Stimulated activated effector memory CD8-positive, alpha-beta T cell treated with anti-CD3 and anti-CD28 coated beads, Interleukin-12 subunit alpha, Interleukin-12 subunit beta, amount 100 ng/mL, for 72 hours (primary cell): ENCODE measurements at regions not wholly inside any gene's neighbourhood (a gene's known extent, or its start where the extent isn't known, plus 50 kb on each side); places are given as distances from the start of the nearest gene placed in this dataset.

Experiments used
- ATAC-seq: fragments of 150-1000 bp; cut with Tn5 transposase; 2 replicates; pipeline ENCODE4 v1.10.0; 2021
- DNase-seq, 2 donors: peaks; one replicate each; pipeline ENCODE4 v3.0.0; 2021 to 2022; ENCODE audit warnings: low spot score in 2 of 2
- H3K27ac Mint-ChIP-seq: one replicate; pipeline ENCODE4 v1.8.0; 2022; ENCODE audit warnings: mild to moderate bottlenecking, mixed read lengths
- H3K36me3 Mint-ChIP-seq: one replicate; pipeline ENCODE4 v1.8.0; 2022; ENCODE audit warnings: mild to moderate bottlenecking, mixed read lengths
- H3K4me1 Mint-ChIP-seq: one replicate; pipeline ENCODE4 v1.8.0; 2022; ENCODE audit warnings: mixed read lengths
- H3K4me3 Mint-ChIP-seq: one replicate; pipeline ENCODE4 v1.8.0; 2022; ENCODE audit warnings: mild to moderate bottlenecking, mixed read lengths
- H3K9me3 Mint-ChIP-seq: one replicate; pipeline ENCODE4 v1.8.0; 2022; ENCODE audit warnings: mixed read lengths

- ATAC-seq, result no peak
- H3K4me1 Mint-ChIP-seq, result no peaks in the 10 kb centered on the region
Observed at GRCh38 chr11:70826541-70827335, 425.6 kb downstream of the SHANK2 start.

GRCh38 chr11:70828593-70829082, 423.7 kb downstream of the SHANK2 start:
- Mint-ChIP-seq H3K27ac (no peak overlapping the region), H3K36me3 (no peaks in the 10 kb centered on the region), H3K4me1 (no peaks in the 10 kb centered on the region), H3K4me3 (no peak overlapping the region), H3K9me3 (no peaks in the 10 kb centered on the region)
- ATAC-seq (no peak), DNase-seq (no peak)

More at GRCh38 chr11:70826541-70827335, 425.6 kb downstream of the SHANK2 start:
- no peak for DNase-seq
- no peaks in the 10 kb centered on the region for H3K36me3 Mint-ChIP-seq
- no peak overlapping the region for H3K27ac Mint-ChIP-seq
- no peaks in the 10 kb centered on the region for H3K9me3 Mint-ChIP-seq
- no peak overlapping the region for H3K4me3 Mint-ChIP-seq

- Mint-ChIP-seq H3K4me3 (no peak overlapping the region), H3K9me3 (no peaks in the 10 kb centered on the region), H3K4me1 (no peaks in the 10 kb centered on the region), H3K27ac (no peak overlapping the region), H3K36me3 (no peaks in the 10 kb centered on the region)
- no peak for ATAC-seq
- no peak for DNase-seq
Observed at GRCh38 chr11:70829134-70829885, 423.1 kb downstream of the SHANK2 start.

GRCh38 chr11:70829886-70830272, 422.5 kb downstream of the SHANK2 start:
- DNase-seq, result no peak
- Mint-ChIP-seq H3K36me3 (no peaks in the 10 kb centered on the region), H3K4me3 (no peak overlapping the region), H3K27ac (no peak overlapping the region), H3K9me3 (no peaks in the 10 kb centered on the region), H3K4me1 (no peaks in the 10 kb centered on the region)
- no peak for ATAC-seq

- no peak overlapping the region for H3K4me3 Mint-ChIP-seq
- H3K36me3 Mint-ChIP-seq, result no peaks in the 10 kb centered on the region
- no peak overlapping the region for H3K27ac Mint-ChIP-seq
- ATAC-seq (no peak), DNase-seq (no peak)
- no peaks in the 10 kb centered on the region for H3K9me3 Mint-ChIP-seq
- no peaks in the 10 kb centered on the region for H3K4me1 Mint-ChIP-seq
Observed at GRCh38 chr11:70833011-70833410, 419.4 kb downstream of the SHANK2 start.

- peaks cover 3% of the 10 kb centered on the region for H3K9me3 Mint-ChIP-seq
- H3K27ac Mint-ChIP-seq, result no peak overlapping the region
- H3K4me1 Mint-ChIP-seq, result no peaks in the 10 kb centered on the region
- H3K36me3 Mint-ChIP-seq, result no peaks in the 10 kb centered on the region
- DNase-seq, result no peak
- no peak for ATAC-seq
- H3K4me3 Mint-ChIP-seq, result no peak overlapping the region
Observed at GRCh38 chr11:70833554-70833953, 418.8 kb downstream of the SHANK2 start.

GRCh38 chr11:70834277-70834940, 418.0 kb downstream of the SHANK2 start:
- Mint-ChIP-seq H3K36me3 (no peaks in the 10 kb centered on the region), H3K27ac (no peak overlapping the region)

GRCh38 chr11:70834984-70835560, 417.3 kb downstream of the SHANK2 start:
- H3K36me3 Mint-ChIP-seq, result no peaks in the 10 kb centered on the region
- H3K4me1 Mint-ChIP-seq, result no peaks in the 10 kb centered on the region
- no peak for DNase-seq
- no peak overlapping the region for H3K4me3 Mint-ChIP-seq
- no peak for ATAC-seq
- H3K27ac Mint-ChIP-seq, result no peak overlapping the region
- peaks cover 3% of the 10 kb centered on the region for H3K9me3 Mint-ChIP-seq

More at GRCh38 chr11:70834277-70834940, 418.0 kb downstream of the SHANK2 start:
- DNase-seq (no peak), ATAC-seq (no peak)
- no peaks in the 10 kb centered on the region for H3K4me1 Mint-ChIP-seq
- H3K4me3 Mint-ChIP-seq, result no peak overlapping the region
- peaks cover 3% of the 10 kb centered on the region for H3K9me3 Mint-ChIP-seq

GRCh38 chr11:70836071-70836470, 416.3 kb downstream of the SHANK2 start:
- no peak for ATAC-seq
- Mint-ChIP-seq H3K4me1 (no peaks in the 10 kb centered on the region), H3K27ac (no peak overlapping the region), H3K36me3 (no peaks in the 10 kb centered on the region), H3K9me3 (peaks cover 3% of the 10 kb centered on the region), H3K4me3 (no peak overlapping the region)
- no peak for DNase-seq

- no peak overlapping the region for H3K4me3 Mint-ChIP-seq
- no peak overlapping the region for H3K27ac Mint-ChIP-seq
- H3K36me3 Mint-ChIP-seq, result no peaks in the 10 kb centered on the region
- no peaks in the 10 kb centered on the region for H3K4me1 Mint-ChIP-seq
- ATAC-seq, result no peak
- no peak for DNase-seq
- H3K9me3 Mint-ChIP-seq, result peaks cover 3% of the 10 kb centered on the region
Observed at GRCh38 chr11:70838198-70838597, 414.2 kb downstream of the SHANK2 start.

GRCh38 chr11:70839851-70840250, 412.5 kb downstream of the SHANK2 start:
- H3K36me3 Mint-ChIP-seq, result no peaks in the 10 kb centered on the region
- no peak overlapping the region for H3K4me3 Mint-ChIP-seq
- no peaks in the 10 kb centered on the region for H3K4me1 Mint-ChIP-seq
- H3K9me3 Mint-ChIP-seq, result peaks cover 3% of the 10 kb centered on the region
- H3K27ac Mint-ChIP-seq, result no peak overlapping the region
- ATAC-seq (no peak), DNase-seq (no peak)

GRCh38 chr11:70841264-70841663, 411.1 kb downstream of the SHANK2 start:
- Mint-ChIP-seq H3K36me3 (no peaks in the 10 kb centered on the region), H3K9me3 (peaks cover 3% of the 10 kb centered on the region), H3K4me1 (no peaks in the 10 kb centered on the region), H3K27ac (no peak overlapping the region), H3K4me3 (no peak overlapping the region)
- no peak for ATAC-seq
- no peak for DNase-seq

- DNase-seq (no peak), ATAC-seq (no peak)
- no peak overlapping the region for H3K27ac Mint-ChIP-seq
- no peaks in the 10 kb centered on the region for H3K36me3 Mint-ChIP-seq
- H3K9me3 Mint-ChIP-seq, result peaks cover 3% of the 10 kb centered on the region
- H3K4me1 Mint-ChIP-seq, result no peaks in the 10 kb centered on the region
- H3K4me3 Mint-ChIP-seq, result no peak overlapping the region
Observed at GRCh38 chr11:70842256-70842655, 410.1 kb downstream of the SHANK2 start.

- no peak for ATAC-seq
- no peak overlapping the region for H3K27ac Mint-ChIP-seq
- no peak for DNase-seq
- no peaks in the 10 kb centered on the region for H3K4me1 Mint-ChIP-seq
- H3K36me3 Mint-ChIP-seq, result no peaks in the 10 kb centered on the region
- peaks cover 3% of the 10 kb centered on the region for H3K9me3 Mint-ChIP-seq
- no peak overlapping the region for H3K4me3 Mint-ChIP-seq
Observed at GRCh38 chr11:70842701-70843100, 409.7 kb downstream of the SHANK2 start.

GRCh38 chr11:70843906-70844305, 408.5 kb downstream of the SHANK2 start:
- no peaks in the 10 kb centered on the region for H3K36me3 Mint-ChIP-seq
- no peaks in the 10 kb centered on the region for H3K9me3 Mint-ChIP-seq
- H3K4me1 Mint-ChIP-seq, result no peaks in the 10 kb centered on the region
- DNase-seq (no peak), ATAC-seq (no peak)
- H3K4me3 Mint-ChIP-seq, result no peak overlapping the region
- no peak overlapping the region for H3K27ac Mint-ChIP-seq
